Jurkat, Clone E6-1 (cell line): ENCODE measurements at regions not wholly inside any gene's neighbourhood (a gene's known extent, or its start where the extent isn't known, plus 50 kb on each side); places are given as distances from the start of the nearest gene placed in this dataset.

Source experiments
- DNase-seq: peaks from one replicate; pipeline ENCODE4 v3.0.0-alpha.2; 2011; ENCODE audit warnings: low read depth, low spot score
- H3K4me3 ChIP-seq: 2 replicates; pipeline ENCODE4 v1.5.1; 2011; ENCODE audit warnings: mild to moderate bottlenecking, low read length, control low read depth, moderate library complexity

DNA sequence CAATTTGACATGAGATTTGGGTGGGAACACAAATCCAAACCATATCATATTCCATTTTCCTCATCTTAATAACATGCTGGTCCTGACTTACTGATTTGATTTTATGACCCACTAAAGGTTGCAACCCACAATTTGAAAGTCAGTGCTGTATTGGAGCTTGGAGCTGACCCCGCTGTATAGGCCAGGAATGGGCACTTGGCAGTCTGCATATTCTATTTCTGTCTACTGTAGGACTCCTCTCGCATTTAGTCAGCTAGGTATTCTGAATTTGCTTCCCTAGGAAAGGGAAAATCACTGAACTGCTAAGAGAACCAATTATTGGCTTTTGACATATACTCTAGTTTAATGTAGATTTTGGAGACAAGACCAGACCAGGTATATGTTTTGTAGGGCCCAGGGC lies 157.0 kb downstream of the MFSD1 start:
- H3K4me3 ChIP-seq = no peak overlapping the region
- DNase-seq = no peak

GRCh38 chr3:158961471-158961870 lies 159.6 kb downstream of the MFSD1 start:
- DNase-seq = no peak
- no peak overlapping the region for H3K4me3 ChIP-seq

DNA sequence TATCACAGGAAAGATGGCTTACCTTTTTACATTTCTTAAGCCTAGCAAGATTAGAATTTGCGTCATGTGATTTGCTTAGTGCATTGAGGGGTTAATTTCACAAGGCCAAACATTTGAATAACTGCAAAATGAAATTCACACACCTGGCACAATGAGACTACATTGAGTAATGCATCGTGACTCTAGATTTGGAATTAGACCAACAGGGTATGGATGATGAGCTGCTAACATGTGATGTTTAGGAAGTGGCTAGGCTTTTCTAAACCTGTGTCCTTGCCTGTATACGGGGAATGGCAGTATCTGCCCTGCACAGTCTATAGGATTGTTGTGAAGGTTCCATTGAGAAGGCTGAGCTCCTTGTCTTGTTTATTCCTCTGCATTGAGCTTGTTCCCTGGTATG lies 160.1 kb downstream of the MFSD1 start:
- no peak overlapping the region for H3K4me3 ChIP-seq
- DNase-seq = no peak

DNA sequence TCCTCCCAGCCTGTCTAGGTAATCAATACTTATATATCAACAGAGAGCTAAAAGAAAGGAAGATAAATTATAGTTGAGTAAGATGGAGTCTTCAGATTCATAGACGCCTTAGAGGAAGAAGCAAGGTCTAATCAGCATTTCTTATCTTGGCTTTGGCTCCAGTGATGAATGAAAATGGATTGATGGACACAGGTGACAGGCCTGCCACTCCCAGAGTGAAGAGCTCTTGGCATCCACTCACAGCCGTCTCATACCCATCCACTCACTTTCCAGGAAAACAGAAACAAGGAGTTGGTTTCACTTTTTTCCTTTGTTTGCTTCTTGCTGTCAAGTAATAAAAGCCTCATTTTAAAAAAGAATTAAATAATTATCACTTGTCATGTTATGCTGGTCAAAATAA lies 168.2 kb downstream of the MFSD1 start:
- DNase-seq = no peak
- no peak overlapping the region for H3K4me3 ChIP-seq

- no peak for DNase-seq
- no peak overlapping the region for H3K4me3 ChIP-seq
Measured at GRCh38 chr3:158974904-158975303, 173.1 kb downstream of the MFSD1 start.

GRCh38 chr3:158976966-158977365 lies 175.1 kb downstream of the MFSD1 start:
- no peak for DNase-seq
- H3K4me3 ChIP-seq = no peak overlapping the region

- H3K4me3 ChIP-seq = no peak overlapping the region
- no peak for DNase-seq
Measured at GRCh38 chr3:158977497-158977896, 175.6 kb downstream of the MFSD1 start.

DNA sequence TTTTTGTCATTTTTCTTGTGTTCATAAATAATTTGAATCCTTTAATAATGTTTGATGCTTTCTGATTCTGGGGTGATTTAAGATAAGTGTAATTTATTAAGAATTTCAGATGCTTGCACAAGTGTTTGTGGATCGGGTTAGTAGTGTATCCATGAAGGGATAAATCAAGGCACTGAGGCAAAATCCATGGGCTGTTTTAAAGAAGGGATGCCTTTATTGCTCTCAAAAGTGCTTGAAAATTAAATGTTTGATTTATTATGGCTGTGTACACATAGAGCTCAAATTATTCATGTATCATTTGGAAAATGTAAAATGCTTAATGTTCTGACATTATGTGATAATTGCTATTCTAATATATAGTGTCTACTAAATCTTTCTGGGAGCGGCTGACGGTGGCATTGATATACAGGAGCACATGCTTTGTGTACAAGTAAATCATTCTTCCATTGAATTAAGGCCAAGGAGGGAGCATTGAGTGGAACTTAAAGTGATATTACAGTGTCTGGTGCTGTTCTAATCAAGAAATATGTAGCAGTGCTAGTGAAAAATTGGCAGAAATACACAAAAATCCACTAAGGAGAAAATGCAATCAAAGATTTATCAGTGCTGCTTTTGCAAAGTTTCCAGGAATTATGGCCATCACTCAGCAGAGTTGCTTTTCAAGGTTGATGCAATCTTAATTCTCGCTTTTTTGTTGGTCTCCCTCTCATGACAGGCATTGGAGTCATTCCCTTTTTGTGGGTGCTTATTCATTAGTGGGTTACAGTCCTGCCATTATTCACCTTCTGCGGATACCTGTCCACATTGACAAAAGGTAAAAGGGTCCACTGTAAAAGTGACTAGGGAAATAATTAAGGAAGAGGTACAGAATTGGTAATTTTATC lies 181.6 kb downstream of the MFSD1 start:
- no peak for DNase-seq
- H3K4me3 ChIP-seq = no peak overlapping the region

GRCh38 chr3:158991146-158991705 lies 189.4 kb downstream of the MFSD1 start:
- peak; percentile 20 for DNase-seq
- no peak overlapping the region for H3K4me3 ChIP-seq

DNA sequence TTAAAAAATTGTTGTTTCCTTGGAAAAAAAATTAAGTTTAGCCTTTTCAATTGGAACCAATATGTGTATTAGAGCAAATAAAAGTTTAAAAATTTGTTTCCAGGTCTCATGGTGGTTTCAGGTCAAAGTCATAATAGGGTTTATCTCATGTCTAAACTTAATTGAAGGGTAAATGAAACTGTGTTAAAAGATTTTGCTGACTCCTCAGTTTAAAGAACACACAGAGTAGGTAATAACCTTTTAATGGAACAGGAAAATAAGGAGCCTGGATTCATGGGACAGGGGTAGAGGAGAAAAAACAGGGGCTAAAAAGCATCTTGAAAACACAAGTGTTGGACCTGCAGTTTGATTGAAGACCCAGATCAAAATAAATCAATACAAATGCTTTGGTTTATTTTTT lies 190.6 kb downstream of the MFSD1 start:
- DNase-seq = no peak
- no peak overlapping the region for H3K4me3 ChIP-seq

GRCh38 chr3:158994386-158994785 lies 192.5 kb downstream of the MFSD1 start:
- no peak overlapping the region for H3K4me3 ChIP-seq
- no peak for DNase-seq

DNA sequence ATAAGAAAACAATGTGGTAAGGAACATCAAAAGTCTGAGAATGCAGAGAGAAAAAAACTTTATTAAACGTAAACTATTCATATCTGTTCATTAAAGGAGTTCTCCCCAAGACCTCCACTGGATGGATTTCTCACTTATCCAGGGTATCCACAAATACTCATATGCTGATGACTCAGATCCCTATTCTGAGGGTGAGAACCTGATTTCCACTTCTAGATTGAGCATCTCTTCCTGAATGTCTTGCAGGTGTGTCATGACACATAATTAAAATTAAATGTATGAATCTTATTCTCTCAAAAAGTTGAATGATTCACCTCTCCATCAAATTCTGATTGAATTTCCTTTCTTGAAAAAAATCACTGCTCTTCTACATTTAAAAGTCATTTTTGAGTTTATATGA lies 199.9 kb downstream of the MFSD1 start:
- no peak overlapping the region for H3K4me3 ChIP-seq
- DNase-seq = no peak

DNA sequence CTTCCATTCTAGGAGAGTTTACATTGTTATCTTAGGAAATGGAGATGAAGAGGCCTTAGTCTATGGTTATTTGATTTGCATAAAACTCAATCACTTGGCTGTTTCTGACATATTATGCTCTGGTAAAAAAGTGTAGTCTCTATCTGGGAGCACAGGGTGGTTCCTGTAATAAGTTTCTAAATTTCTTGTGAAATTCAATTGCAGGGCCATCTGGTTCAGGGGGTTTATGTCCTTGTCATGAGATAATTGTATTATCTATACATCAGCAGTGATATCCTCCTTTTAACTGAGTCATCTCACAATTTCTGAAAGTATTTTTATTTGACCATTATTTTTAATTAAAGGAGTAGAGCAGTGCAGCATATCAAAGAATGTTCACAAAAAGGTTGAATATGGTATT lies 203.3 kb downstream of the MFSD1 start:
- H3K4me3 ChIP-seq = no peak overlapping the region
- no peak for DNase-seq

GRCh38 chr3:159007331-159007730 lies 205.5 kb downstream of the MFSD1 start:
- H3K4me3 ChIP-seq = no peak overlapping the region
- no peak for DNase-seq

DNA sequence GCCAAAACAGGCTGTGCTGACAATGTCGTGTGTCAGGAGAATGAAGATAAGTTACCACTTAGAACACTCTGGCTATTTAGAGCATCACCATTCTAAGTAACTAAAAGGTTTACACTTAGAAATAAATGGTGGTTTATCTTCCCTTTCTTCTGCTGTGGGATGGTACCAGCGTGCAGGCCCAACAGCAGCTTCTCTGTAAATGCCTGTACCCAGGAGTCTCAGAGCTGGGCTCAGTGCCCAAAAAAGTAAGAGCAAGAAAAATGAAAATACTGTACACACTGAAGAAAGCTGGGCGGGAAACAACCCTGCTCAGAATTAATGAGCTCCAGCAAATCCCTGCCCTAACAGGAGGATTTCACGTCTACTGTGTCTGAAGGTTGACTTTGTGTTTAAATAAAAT lies 206.5 kb downstream of the MFSD1 start:
- no peak for DNase-seq
- no peak overlapping the region for H3K4me3 ChIP-seq

GRCh38 chr3:159018341-159018740 lies 216.5 kb downstream of the MFSD1 start:
- DNase-seq = no peak
- no peak overlapping the region for H3K4me3 ChIP-seq

DNA sequence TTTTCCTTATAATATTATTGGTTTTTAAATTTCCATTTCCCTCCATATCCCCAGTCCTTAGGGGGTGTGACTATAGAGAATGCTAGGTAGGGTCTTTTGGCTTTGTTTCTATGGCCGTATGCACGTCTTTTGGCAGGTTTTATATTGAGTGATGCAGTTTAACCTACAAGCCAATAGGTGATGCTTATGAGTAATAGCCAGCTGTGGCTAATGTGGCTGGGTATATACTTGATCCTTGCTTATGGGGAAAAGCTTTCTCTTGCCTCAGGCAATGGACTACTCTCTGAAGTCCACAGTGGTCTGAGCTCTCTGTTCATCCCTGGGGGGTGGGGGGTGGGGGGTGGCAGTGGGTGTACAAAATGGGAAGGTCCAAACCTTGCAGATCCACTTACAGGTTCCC lies 223.9 kb downstream of the MFSD1 start:
- DNase-seq = no peak
- H3K4me3 ChIP-seq = no peak overlapping the region

DNA sequence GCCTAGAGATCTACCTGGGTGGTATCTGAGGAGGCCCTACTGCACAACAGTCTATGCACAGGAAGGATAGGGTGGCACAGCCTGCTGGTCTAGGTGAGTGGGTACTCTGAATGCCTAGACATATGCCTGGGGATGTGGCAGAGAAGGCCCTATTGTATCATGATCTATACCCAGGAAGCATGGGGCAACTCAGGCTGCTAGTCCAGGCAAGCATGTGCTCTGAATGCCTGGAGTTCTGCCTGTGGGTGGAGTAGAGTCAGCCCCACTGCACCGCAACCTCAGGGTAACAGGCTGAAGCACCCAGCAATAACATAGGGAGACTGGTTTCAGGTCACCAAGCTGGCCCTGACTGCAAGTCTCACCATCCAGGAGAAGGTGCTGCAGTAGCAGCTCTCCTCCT lies 224.7 kb downstream of the MFSD1 start:
- DNase-seq = no peak
- H3K4me3 ChIP-seq = no peak overlapping the region

GRCh38 chr3:159028706-159029105 lies 226.9 kb downstream of the MFSD1 start:
- H3K4me3 ChIP-seq = no peak overlapping the region
- no peak for DNase-seq

DNA sequence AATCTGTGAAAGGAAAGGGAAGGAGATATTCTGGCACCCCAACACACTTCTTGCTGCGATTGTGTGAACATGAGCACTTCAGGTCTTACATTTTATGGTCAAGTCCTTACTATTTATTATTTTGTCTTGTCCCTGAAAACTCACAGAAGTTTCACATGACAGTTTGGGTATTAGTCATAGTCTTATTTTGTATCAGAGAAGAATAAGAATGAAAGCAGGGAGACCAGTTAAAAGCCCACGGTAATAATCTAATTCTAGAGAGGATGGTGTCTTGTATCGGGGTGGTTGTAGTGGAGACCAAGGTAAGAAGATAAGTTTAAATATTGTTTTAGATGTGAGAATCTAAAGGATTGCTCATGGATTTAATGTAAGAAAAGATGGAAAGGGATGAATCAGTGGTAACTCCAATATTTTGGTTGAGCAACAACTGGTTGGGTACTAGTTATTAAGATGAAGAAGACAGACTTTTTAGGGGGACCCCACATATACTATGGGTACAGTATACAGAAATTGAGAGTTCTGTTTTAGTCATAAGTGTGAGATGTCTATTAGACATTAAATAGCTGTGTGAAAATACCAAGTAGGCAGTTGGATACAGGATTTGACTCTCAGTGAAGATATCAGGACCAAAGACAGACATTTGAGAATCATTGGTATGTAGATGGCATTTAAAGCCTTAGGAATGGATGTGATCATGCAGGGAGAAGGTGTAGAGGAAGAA lies 227.6 kb downstream of the MFSD1 start:
- H3K4me3 ChIP-seq = no peak overlapping the region
- DNase-seq = no peak
